Bronchial epithelial cell (primary cell): ENCODE measurements at regions not wholly inside any gene's neighbourhood (a gene's known extent, or its start where the extent isn't known, plus 50 kb on each side); places are given as distances from the start of the nearest gene placed in this dataset.

Source experiments
- DNase-seq: peaks from one replicate; pipeline ENCODE4 v3.0.0-alpha.2; 2010; ENCODE audit warnings: low read depth
- FAIRE-seq: peaks from 2 replicates; lab custom pipeline; 2011; peaks lifted over from hg19 to GRCh38; lab: Jason Lieb, UNC
- H3K27me3 ChIP-seq: 2 replicates; pipeline ENCODE4 v1.5.1; 2011; ENCODE audit warnings: low read length; ENCODE audit not compliant: control insufficient read depth, insufficient read depth
- H3K36me3 ChIP-seq: 2 replicates; pipeline ENCODE4 v1.5.1; 2011; ENCODE audit warnings: low read length; ENCODE audit not compliant: control insufficient read depth, insufficient read depth
- H3K4me3 ChIP-seq: 2 replicates; pipeline ENCODE4 v1.5.1; 2011; ENCODE audit warnings: mild to moderate bottlenecking, low read depth, low read length, control low read depth
- CTCF ChIP-seq: IDR thresholded peaks from 2 replicates; pipeline ENCODE4 v1.5.1; 2011; ENCODE audit warnings: mild to moderate bottlenecking, moderate library complexity, low read length, control low read depth, inconsistent platforms; ENCODE audit not compliant: insufficient read depth, severe bottlenecking

GRCh38 chr2:13584020-13584419 lies 867.3 kb downstream of the TRIB2 start:
- Histone ChIP-seq H3K27me3 (no peaks in the 10 kb centered on the region), H3K4me3 (no peak overlapping the region), H3K36me3 (no peaks in the 10 kb centered on the region)
- TF ChIP-seq CTCF, result no peak
- FAIRE-seq (no peak), DNase-seq (no peak)

GRCh38 chr2:13585732-13586131 lies 869.0 kb downstream of the TRIB2 start:
- Histone ChIP-seq H3K27me3 (no peaks in the 10 kb centered on the region), H3K4me3 (no peak overlapping the region), H3K36me3 (no peaks in the 10 kb centered on the region)
- FAIRE-seq (no peak), DNase-seq (no peak)
- no peak for TF ChIP-seq CTCF

- DNase-seq (peak; percentile 19), FAIRE-seq (no peak)
- Histone ChIP-seq H3K27me3 (no peaks in the 10 kb centered on the region), H3K36me3 (no peaks in the 10 kb centered on the region), H3K4me3 (no peak overlapping the region)
- no peak for TF ChIP-seq CTCF
Observed at GRCh38 chr2:13596233-13596632, 879.5 kb downstream of the TRIB2 start.

- no peak overlapping the region for H3K4me3 ChIP-seq
- H3K36me3 ChIP-seq, result no peaks in the 10 kb centered on the region
- TF ChIP-seq CTCF, result no peak
- no peaks in the 10 kb centered on the region for H3K27me3 ChIP-seq
- FAIRE-seq (no peak), DNase-seq (peak; percentile 36)
Observed at GRCh38 chr2:13597176-13597575, 880.4 kb downstream of the TRIB2 start.

GRCh38 chr2:13601506-13601905 lies 884.8 kb downstream of the TRIB2 start:
- no peaks in the 10 kb centered on the region for H3K36me3 ChIP-seq
- TF ChIP-seq CTCF, result no peak
- H3K4me3 ChIP-seq, result no peak overlapping the region
- no peaks in the 10 kb centered on the region for H3K27me3 ChIP-seq
- FAIRE-seq (no peak), DNase-seq (no peak)

GRCh38 chr2:13604951-13605661 lies 888.4 kb downstream of the TRIB2 start:
- DNase-seq (no peak), FAIRE-seq (no peak)
- TF ChIP-seq CTCF, result no peak
- no peaks in the 10 kb centered on the region for H3K36me3 ChIP-seq
- H3K27me3 ChIP-seq, result no peaks in the 10 kb centered on the region
- H3K4me3 ChIP-seq, result no peak overlapping the region
